AG04449 (cell line): ENCODE measurements at regions not wholly inside any gene's neighbourhood (a gene's known extent, or its start where the extent isn't known, plus 50 kb on each side); places are given as distances from the start of the nearest gene placed in this dataset.
"Not testable (repeated sequence)": the region's sequence is repeated elsewhere in the genome, so short reads cannot be mapped to it uniquely, and the experiment has no call there.

Experiments
- CTCF ChIA-PET: fragments of 350-600 bp; formaldehyde crosslinking; extraction: SDS; loops from one replicate; lab custom pipeline; 2021; ENCODE audit warnings: antibody characterized with exemption; lab: Yijun Ruan, JAX
- POLR2A ChIA-PET: fragments of 400-600, 350-600 bp; formaldehyde crosslinking; extraction: SDS; loops from one replicate; lab custom pipeline; 2020; ENCODE audit warnings: antibody characterized with exemption, inconsistent platforms; lab: Yijun Ruan, JAX
- DNase-seq: peaks from one replicate; pipeline ENCODE4 v3.0.0-alpha.2; 2010; ENCODE audit warnings: low read depth, low spot score
- H3K4me3 ChIP-seq: 2 replicates; pipeline ENCODE4 v1.5.1; 2011; ENCODE audit warnings: low read depth, mild to moderate bottlenecking, control low read depth, low read length
- TF ChIP-seq, protein P1 (sequence below): IDR thresholded peaks from one replicate; pipeline ENCODE4 v1.5.1; 2011; ENCODE audit warnings: mild to moderate bottlenecking, moderate library complexity, low read length, control low read depth, inconsistent platforms; ENCODE audit not compliant: insufficient read depth; ENCODE audit errors: missing control alignments

DNA sequence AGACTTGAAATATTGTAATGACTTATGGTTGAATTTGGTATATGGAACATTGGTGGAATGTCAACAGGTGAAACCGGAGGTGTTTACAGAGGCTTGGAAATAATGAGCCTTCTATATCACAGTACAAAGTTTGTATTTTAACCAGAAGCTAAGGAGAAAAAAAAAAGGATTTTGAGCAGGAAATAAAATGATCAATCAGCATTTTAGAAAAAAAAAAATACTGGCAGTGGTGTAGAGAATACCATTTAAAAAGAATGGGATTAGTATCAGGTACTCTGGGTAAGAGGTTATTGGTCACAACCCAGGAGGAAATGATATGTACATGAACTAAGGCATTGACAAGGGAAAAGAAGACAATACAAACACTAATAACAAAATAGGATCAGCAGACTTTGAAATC, 587.1 kb upstream of the HTR2C start:
- H3K4me3 ChIP-seq = no peak overlapping the region
- ChIA-PET POLR2A (no interaction called here), CTCF (no interaction called here)
- no peak for DNase-seq
- TF ChIP-seq, protein P1, sequence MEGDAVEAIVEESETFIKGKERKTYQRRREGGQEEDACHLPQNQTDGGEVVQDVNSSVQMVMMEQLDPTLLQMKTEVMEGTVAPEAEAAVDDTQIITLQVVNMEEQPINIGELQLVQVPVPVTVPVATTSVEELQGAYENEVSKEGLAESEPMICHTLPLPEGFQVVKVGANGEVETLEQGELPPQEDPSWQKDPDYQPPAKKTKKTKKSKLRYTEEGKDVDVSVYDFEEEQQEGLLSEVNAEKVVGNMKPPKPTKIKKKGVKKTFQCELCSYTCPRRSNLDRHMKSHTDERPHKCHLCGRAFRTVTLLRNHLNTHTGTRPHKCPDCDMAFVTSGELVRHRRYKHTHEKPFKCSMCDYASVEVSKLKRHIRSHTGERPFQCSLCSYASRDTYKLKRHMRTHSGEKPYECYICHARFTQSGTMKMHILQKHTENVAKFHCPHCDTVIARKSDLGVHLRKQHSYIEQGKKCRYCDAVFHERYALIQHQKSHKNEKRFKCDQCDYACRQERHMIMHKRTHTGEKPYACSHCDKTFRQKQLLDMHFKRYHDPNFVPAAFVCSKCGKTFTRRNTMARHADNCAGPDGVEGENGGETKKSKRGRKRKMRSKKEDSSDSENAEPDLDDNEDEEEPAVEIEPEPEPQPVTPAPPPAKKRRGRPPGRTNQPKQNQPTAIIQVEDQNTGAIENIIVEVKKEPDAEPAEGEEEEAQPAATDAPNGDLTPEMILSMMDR = no peak

DNA sequence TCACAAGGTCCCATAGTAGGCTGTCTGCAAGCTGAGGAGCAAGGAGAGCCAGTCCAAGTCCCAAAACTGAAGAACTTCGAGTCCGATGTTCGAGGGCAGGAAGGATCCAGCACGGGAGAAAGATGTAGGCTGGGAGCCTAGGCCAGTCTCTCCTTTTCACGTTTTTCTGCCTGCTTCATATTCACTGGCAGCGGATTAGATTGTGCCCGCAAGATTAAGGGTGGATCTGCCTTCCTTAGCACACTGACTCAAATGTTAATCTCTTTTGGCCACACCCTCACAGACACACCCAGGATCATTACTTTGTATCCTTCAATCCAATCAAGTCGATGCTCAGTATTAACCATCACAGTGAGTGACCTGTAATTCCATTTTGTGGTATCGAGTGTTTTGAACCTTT, 592.2 kb upstream of the HTR2C start:
- CTCF ChIA-PET, DNase-seq, POLR2A ChIA-PET, H3K4me3 ChIP-seq: not testable (repeated sequence)

DNA sequence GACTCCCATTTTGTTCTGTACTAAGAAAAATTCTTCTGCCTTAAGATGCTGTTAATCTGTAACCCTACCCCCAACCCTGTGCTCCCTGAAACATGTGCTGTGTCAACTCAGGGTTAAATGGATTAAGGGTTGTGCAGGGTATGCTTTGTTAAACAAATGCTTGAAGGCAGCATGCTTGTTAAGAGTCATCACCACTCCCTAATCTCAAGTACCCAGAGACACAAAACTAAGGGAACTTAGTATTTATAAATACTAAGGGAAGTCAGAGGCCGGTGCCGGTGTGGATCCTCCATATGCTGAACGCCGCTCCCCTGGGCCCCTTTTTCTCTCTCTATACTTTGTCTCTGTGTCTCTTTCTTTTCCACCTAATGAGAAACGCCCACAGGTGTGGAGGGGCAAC, 593.2 kb upstream of the HTR2C start:
- POLR2A ChIA-PET, H3K4me3 ChIP-seq, CTCF ChIA-PET, DNase-seq: not testable (repeated sequence)

DNA sequence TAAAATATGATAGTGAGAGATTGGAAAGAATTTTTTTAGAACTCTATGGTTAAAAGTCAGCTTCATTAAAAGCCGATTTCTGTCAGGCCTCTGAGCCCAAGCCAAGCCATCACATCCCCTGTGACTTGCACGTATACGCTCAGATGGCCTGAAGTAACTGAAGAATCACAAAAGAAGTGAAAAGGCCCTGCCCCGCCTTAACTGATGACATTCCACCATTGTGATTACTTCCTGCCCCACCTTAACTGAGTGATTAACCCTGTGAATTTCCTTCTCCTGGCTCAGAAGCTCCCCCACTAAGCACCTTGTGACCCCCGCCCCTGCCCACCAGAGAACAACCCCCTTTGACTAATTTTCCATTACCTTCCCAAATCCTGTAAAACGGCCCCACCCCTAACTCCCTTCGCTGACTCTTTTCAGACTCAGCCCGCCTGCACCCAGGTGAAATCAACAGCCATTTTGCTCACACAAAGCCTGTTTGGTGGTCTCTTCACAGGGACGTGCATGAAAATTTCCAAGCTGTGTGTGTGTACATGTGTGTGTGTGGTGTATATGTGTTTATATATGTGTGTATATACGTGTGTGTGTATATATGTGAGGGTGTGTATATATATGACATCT, 595.5 kb upstream of the HTR2C start:
- DNase-seq, H3K4me3 ChIP-seq, POLR2A ChIA-PET, CTCF ChIA-PET: not testable (repeated sequence)

DNA sequence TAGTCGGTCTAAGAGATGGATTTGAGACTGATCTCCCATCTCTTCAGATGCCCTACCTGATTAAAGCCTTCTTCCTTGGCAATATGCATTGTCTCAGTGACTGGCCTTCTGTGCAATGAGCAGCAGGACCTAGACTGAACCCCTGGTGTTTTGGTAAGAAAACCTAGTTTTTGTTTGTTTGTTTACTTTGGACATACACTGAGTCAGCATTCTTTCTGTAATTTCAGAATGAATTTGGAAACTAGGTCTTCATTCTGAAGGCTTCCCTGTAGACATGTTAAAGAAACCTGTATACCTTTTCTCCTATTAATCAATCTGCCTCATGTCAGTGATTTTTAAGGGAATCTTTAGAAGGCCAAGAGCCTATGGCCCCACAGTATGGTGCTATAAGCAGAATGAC, 597.5 kb upstream of the HTR2C start:
- DNase-seq = no peak
- TF ChIP-seq, protein P1 = no peak
- no peak overlapping the region for H3K4me3 ChIP-seq
- ChIA-PET CTCF (no interaction called here), POLR2A (no interaction called here)

DNA sequence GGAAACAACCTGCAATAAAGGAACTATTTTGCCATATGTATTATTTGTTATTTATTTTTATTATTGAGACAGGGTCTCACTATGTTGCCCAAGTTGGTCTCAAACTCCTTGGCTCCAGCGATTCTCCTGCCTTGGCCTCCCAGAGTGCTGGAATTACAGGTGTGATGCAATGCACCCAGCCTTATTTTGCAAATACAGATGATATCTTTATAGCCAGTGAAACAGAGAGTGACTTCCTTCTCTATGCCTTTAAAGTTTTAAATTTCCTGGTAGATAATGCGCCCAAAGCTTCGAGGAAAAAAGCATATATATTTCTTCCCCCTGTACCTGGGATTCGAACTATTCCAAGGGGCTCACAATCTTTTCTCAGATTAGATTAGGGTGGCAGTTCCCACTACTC, 601.1 kb upstream of the HTR2C start:
- ChIA-PET POLR2A (no interaction called here), CTCF (no interaction called here)
- H3K4me3 ChIP-seq = no peak overlapping the region
- TF ChIP-seq, protein P1 = no peak
- no peak for DNase-seq

DNA sequence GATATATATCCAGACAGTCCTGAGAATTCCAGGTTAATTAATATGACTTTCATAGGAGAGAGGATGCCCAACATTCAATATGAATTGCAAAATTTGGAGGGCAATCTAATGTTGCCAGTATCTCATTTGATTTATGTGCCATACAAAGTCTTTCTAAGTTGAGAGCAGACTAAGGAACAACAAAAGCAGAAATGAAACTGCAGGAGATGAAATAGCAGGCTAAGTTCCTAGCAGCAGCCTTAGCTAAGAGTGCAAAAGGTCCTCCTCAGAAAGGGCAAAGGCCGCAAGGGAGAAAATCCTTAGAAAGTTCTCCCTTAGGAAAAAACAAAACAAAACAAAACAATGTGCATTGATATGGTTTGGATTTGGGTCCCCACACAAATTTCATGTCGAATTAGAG, 602.9 kb upstream of the HTR2C start:
- DNase-seq = no peak
- ChIA-PET CTCF (no interaction called here), POLR2A (no interaction called here)
- TF ChIP-seq, protein P1 = no peak
- H3K4me3 ChIP-seq = no peak overlapping the region

DNA sequence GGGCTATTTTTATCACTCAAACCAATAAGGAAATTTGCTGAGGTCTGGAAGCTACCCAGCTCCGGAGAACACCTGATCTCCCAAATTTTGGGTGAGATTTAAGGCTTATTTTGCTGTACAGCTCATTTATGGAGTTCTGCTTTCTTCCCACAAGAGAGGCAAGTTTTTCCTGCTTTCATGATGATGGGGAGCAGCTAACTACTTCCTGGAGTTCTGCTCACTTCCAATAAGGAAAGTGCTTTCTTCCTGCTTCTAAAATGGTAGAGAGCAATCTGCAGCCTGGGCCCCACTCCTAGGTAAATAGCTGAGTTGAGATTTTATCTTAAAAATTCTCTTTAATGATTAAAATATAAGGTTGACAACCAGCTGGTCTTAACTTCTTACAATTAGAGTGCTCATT, 606.0 kb upstream of the HTR2C start:
- CTCF ChIA-PET = no interaction called here
- TF ChIP-seq, protein P1 = no peak
- no peak overlapping the region for H3K4me3 ChIP-seq
- DNase-seq = no peak
- POLR2A ChIA-PET = no interaction called here
